ENCODE measurements at regions not wholly inside any gene's neighbourhood (a gene's known extent, or its start where the extent isn't known, plus 50 kb on each side); places are given as distances from the start of the nearest gene placed in this dataset.
"Not testable (repeated sequence)": the region's sequence is repeated elsewhere in the genome, so short reads cannot be mapped to it uniquely, and the experiment has no call there.

GRCh38 chr2:110291909-110292579 is 79.7 kb upstream of the MTLN start:
- TF ChIP-seq GLIS3, ZC3H10 (CRISPR knock-in tag; IDR thresholded peaks at IDR 0.05): not testable (repeated sequence)
